ENCODE measurements at regions not wholly inside any gene's neighbourhood (a gene's known extent, or its start where the extent isn't known, plus 50 kb on each side); places are given as distances from the start of the nearest gene placed in this dataset.

DNA sequence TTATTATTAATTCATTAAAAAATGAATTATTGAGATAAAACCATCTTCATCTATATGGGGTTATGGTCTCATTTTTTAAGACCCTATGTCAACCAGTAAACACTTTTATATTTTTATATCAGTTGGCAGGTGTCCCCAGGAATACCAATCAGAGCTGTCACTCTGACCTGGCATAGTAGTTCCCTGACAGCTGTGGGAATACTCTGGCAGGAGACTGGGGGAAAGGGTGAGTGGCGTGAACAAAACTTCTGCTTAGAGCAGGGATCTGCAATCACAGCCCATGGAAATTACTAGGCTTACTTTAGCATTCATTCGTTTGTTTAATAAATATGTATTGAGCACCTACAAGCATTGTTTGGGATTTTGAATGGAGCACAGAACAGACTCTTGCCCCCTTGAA is 254.1 kb upstream of the KLF3 start:
- TF ChIP-seq, protein P1, sequence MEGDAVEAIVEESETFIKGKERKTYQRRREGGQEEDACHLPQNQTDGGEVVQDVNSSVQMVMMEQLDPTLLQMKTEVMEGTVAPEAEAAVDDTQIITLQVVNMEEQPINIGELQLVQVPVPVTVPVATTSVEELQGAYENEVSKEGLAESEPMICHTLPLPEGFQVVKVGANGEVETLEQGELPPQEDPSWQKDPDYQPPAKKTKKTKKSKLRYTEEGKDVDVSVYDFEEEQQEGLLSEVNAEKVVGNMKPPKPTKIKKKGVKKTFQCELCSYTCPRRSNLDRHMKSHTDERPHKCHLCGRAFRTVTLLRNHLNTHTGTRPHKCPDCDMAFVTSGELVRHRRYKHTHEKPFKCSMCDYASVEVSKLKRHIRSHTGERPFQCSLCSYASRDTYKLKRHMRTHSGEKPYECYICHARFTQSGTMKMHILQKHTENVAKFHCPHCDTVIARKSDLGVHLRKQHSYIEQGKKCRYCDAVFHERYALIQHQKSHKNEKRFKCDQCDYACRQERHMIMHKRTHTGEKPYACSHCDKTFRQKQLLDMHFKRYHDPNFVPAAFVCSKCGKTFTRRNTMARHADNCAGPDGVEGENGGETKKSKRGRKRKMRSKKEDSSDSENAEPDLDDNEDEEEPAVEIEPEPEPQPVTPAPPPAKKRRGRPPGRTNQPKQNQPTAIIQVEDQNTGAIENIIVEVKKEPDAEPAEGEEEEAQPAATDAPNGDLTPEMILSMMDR (CRISPR knock-in tag; IDR thresholded peaks at IDR 0.05), result no peak
- TF ChIP-seq KDM5A (IDR thresholded peaks at IDR 0.05; ENCODE audit: borderline replicate concordance, low read length) (no peak), ZNF335 (CRISPR knock-in tag; IDR thresholded peaks at IDR 0.05) (no peak), RFX5 (IDR thresholded peaks at IDR 0.05; ENCODE audit: low read depth, low read length) (no peak), KAT8 (CRISPR knock-in tag; IDR thresholded peaks at IDR 0.05) (no peak), MXI1 (IDR thresholded peaks at IDR 0.05; ENCODE audit: borderline replicate concordance, low read depth, low read length) (no peak), ZMAT3 (CRISPR knock-in tag; conservative IDR thresholded peaks at IDR 0.05) (no peak), ETV5 (CRISPR knock-in tag; IDR thresholded peaks at IDR 0.05; ENCODE audit: borderline replicate concordance) (no peak), EP300 (IDR thresholded peaks at IDR 0.05; ENCODE audit: low read depth in 2 of 2, low read length in 2 of 2) (no peak), EP300 (CRISPR knock-in tag; IDR thresholded peaks at IDR 0.05; ENCODE audit: borderline replicate concordance) (no peak), ZNF629 (CRISPR knock-in tag; conservative IDR thresholded peaks at IDR 0.05) (no peak)
- TF ChIP-seq, protein P2, sequence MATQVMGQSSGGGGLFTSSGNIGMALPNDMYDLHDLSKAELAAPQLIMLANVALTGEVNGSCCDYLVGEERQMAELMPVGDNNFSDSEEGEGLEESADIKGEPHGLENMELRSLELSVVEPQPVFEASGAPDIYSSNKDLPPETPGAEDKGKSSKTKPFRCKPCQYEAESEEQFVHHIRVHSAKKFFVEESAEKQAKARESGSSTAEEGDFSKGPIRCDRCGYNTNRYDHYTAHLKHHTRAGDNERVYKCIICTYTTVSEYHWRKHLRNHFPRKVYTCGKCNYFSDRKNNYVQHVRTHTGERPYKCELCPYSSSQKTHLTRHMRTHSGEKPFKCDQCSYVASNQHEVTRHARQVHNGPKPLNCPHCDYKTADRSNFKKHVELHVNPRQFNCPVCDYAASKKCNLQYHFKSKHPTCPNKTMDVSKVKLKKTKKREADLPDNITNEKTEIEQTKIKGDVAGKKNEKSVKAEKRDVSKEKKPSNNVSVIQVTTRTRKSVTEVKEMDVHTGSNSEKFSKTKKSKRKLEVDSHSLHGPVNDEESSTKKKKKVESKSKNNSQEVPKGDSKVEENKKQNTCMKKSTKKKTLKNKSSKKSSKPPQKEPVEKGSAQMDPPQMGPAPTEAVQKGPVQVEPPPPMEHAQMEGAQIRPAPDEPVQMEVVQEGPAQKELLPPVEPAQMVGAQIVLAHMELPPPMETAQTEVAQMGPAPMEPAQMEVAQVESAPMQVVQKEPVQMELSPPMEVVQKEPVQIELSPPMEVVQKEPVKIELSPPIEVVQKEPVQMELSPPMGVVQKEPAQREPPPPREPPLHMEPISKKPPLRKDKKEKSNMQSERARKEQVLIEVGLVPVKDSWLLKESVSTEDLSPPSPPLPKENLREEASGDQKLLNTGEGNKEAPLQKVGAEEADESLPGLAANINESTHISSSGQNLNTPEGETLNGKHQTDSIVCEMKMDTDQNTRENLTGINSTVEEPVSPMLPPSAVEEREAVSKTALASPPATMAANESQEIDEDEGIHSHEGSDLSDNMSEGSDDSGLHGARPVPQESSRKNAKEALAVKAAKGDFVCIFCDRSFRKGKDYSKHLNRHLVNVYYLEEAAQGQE (IDR thresholded peaks at IDR 0.05; ENCODE audit: borderline replicate concordance in 1 of 2, low read depth in 1 of 2, low read length in 2 of 2), result no peak
- TF ChIP-seq, protein P3, sequence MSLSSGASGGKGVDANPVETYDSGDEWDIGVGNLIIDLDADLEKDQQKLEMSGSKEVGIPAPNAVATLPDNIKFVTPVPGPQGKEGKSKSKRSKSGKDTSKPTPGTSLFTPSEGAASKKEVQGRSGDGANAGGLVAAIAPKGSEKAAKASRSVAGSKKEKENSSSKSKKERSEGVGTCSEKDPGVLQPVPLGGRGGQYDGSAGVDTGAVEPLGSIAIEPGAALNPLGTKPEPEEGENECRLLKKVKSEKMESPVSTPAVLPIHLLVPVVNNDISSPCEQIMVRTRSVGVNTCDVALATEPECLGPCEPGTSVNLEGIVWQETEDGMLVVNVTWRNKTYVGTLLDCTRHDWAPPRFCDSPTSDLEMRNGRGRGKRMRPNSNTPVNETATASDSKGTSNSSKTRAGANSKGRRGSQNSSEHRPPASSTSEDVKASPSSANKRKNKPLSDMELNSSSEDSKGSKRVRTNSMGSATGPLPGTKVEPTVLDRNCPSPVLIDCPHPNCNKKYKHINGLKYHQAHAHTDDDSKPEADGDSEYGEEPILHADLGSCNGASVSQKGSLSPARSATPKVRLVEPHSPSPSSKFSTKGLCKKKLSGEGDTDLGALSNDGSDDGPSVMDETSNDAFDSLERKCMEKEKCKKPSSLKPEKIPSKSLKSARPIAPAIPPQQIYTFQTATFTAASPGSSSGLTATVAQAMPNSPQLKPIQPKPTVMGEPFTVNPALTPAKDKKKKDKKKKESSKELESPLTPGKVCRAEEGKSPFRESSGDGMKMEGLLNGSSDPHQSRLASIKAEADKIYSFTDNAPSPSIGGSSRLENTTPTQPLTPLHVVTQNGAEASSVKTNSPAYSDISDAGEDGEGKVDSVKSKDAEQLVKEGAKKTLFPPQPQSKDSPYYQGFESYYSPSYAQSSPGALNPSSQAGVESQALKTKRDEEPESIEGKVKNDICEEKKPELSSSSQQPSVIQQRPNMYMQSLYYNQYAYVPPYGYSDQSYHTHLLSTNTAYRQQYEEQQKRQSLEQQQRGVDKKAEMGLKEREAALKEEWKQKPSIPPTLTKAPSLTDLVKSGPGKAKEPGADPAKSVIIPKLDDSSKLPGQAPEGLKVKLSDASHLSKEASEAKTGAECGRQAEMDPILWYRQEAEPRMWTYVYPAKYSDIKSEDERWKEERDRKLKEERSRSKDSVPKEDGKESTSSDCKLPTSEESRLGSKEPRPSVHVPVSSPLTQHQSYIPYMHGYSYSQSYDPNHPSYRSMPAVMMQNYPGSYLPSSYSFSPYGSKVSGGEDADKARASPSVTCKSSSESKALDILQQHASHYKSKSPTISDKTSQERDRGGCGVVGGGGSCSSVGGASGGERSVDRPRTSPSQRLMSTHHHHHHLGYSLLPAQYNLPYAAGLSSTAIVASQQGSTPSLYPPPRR (CRISPR knock-in tag; IDR thresholded peaks at IDR 0.05; ENCODE audit: borderline replicate concordance), result no peak
- TF ChIP-seq, protein P4, sequence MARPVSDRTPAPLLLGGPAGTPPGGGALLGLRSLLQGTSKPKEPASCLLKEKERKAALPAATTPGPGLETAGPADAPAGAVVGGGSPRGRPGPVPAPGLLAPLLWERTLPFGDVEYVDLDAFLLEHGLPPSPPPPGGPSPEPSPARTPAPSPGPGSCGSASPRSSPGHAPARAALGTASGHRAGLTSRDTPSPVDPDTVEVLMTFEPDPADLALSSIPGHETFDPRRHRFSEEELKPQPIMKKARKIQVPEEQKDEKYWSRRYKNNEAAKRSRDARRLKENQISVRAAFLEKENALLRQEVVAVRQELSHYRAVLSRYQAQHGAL (CRISPR knock-in tag; IDR thresholded peaks at IDR 0.05; ENCODE audit: not compliant biosample characterization), result no peak
